ENCODE measurements at regions not wholly inside any gene's neighbourhood (a gene's known extent, or its start where the extent isn't known, plus 50 kb on each side); places are given as distances from the start of the nearest gene placed in this dataset.

GRCh38 chr7:34311591-34311990 is 346.4 kb upstream of the NPSR1 start:
- TF ChIP-seq KDM1A (IDR thresholded peaks at IDR 0.05): no peak
- TF ChIP-seq ZC3H8 (IDR thresholded peaks at IDR 0.05): no peak
- TF ChIP-seq ETV6 (IDR thresholded peaks at IDR 0.05; ENCODE audit: borderline replicate concordance in 1 of 2, low read depth in 2 of 2, low read length in 1 of 2): no peak
- no peak for TF ChIP-seq ETV6 (CRISPR knock-in tag; IDR thresholded peaks at IDR 0.05; ENCODE audit: borderline replicate concordance)
- TF ChIP-seq PKNOX1 (IDR thresholded peaks at IDR 0.05): no peak
- no peak for TF ChIP-seq ETS2 (tag; IDR thresholded peaks at IDR 0.05; ENCODE audit: borderline replicate concordance, poor library complexity, severe bottlenecking)
- no peak for TF ChIP-seq SIX5 (IDR thresholded peaks at IDR 0.05; ENCODE audit: borderline replicate concordance in 1 of 2, insufficient read depth in 1 of 2, low read depth in 1 of 2, low read length in 2 of 2)
- no peak for TF ChIP-seq MYNN (IDR thresholded peaks at IDR 0.05)
- no peak for TF ChIP-seq MYNN (CRISPR knock-in tag; IDR thresholded peaks at IDR 0.05)
- no peak for TF ChIP-seq GABPA (tag; conservative IDR thresholded peaks at IDR 0.05; ENCODE audit: low read depth)
- no peak for TF ChIP-seq CTCF (IDR thresholded peaks at IDR 0.05 in 2 of 3, conservative IDR thresholded peaks at IDR 0.05 in 1 of 3; ENCODE audit: insufficient read depth in 2 of 3, low read depth in 1 of 3, low read length in 3 of 3)
